ENCODE measurements at regions not wholly inside any gene's neighbourhood (a gene's known extent, or its start where the extent isn't known, plus 50 kb on each side); places are given as distances from the start of the nearest gene placed in this dataset.

DNA sequence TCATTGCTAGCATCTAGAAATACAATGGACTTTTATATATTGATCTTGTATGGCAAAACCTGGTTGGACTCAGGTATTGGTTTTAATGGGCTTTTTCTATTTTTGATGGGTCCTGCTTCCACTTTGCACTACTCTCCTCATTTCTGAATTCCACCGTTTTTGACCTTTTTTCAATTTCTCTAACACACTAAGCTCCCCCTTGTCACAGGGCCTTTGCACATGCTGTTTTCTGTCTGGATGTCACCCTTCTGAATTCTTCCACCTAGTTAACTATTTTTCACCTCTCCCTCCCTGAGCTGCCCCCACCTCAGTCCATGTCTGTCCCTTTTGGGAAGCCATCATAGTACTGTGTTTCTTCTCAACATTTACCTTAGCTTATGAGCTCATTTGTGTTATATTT lies 112.7 kb upstream of the FRMD6 start:
- intact Hi-C loops (cut with micrococcal nuclease; ENCODE audit: unreplicated experiment): no loop called here
- ChIA-PET POLR2A (ENCODE audit: low non-redundant PET) (interaction anchor here (0.7 kb wide), 1 partner anchor 435 kb away, joined by 3 read pairs; no protein-coding TSS in a partner anchor), CTCF (no interaction called here)
- no peaks in the 10 kb centered on the region for H3K9me3 ChIP-seq (ENCODE audit: low read depth, low read length, poor library complexity, severe bottlenecking)
- no TSS peak for BruUV-seq (replicated peaks)
- no peaks in the 10 kb centered on the region for H3K36me3 ChIP-seq (ENCODE audit: insufficient read depth, low read length, poor library complexity, severe bottlenecking)
- H3K4me3 ChIP-seq (ENCODE audit: low read depth, low read length, poor library complexity, severe bottlenecking): no peak overlapping the region
- DNase-seq (ENCODE audit: low spot score): no peak
- no peaks in the 10 kb centered on the region for H3K27me3 ChIP-seq (replicated peaks; ENCODE audit: insufficient read depth, low read depth, low read length, poor library complexity)
- TF ChIP-seq, protein P1, sequence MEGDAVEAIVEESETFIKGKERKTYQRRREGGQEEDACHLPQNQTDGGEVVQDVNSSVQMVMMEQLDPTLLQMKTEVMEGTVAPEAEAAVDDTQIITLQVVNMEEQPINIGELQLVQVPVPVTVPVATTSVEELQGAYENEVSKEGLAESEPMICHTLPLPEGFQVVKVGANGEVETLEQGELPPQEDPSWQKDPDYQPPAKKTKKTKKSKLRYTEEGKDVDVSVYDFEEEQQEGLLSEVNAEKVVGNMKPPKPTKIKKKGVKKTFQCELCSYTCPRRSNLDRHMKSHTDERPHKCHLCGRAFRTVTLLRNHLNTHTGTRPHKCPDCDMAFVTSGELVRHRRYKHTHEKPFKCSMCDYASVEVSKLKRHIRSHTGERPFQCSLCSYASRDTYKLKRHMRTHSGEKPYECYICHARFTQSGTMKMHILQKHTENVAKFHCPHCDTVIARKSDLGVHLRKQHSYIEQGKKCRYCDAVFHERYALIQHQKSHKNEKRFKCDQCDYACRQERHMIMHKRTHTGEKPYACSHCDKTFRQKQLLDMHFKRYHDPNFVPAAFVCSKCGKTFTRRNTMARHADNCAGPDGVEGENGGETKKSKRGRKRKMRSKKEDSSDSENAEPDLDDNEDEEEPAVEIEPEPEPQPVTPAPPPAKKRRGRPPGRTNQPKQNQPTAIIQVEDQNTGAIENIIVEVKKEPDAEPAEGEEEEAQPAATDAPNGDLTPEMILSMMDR (conservative IDR thresholded peaks at IDR 0.05; ENCODE audit: low read depth, low read length): no peak
- TF ChIP-seq EZH2 (IDR thresholded peaks at IDR 0.05; ENCODE audit: borderline replicate concordance, low read depth, low read length, poor library complexity, severe bottlenecking): no peak
- no peak overlapping the region for H3K27ac ChIP-seq (ENCODE audit: low read depth, low read length, poor library complexity, severe bottlenecking)
- peaks cover 8% of the 10 kb centered on the region for H3K4me1 ChIP-seq (ENCODE audit: insufficient read depth, low read length, poor library complexity, severe bottlenecking)

DNA sequence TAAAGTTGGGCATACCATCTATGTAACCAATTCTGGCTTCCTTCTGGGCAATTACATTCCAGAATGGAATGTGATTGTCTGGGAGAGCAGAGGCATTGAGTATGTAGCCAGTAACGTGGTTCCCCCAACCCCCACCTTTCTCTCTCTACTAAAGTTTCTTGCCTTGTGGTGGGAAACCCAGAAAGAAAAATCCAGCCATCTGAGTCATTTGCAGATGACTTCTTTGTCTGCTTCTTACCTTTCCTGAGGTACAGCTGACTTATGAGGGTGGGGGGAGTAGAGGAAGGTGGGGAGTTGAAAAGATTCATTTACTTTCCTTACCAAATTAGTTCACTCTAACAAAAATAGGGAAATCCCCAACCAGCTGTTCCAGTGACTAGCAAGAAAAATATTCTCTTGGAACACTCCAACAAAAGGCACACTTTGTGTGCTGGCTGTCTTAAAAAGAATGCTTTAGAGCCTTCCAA lies 112.1 kb upstream of the FRMD6 start:
- TF ChIP-seq, protein P1 (conservative IDR thresholded peaks at IDR 0.05; ENCODE audit: low read depth, low read length): no peak
- no peak for TF ChIP-seq EZH2 (IDR thresholded peaks at IDR 0.05; ENCODE audit: borderline replicate concordance, low read depth, low read length, poor library complexity, severe bottlenecking)
- Histone ChIP-seq H3K4me3 (ENCODE audit: low read depth, low read length, poor library complexity, severe bottlenecking) (no peak overlapping the region), H3K27ac (ENCODE audit: low read depth, low read length, poor library complexity, severe bottlenecking) (no peak overlapping the region), H3K4me1 (ENCODE audit: insufficient read depth, low read length, poor library complexity, severe bottlenecking) (peaks cover 8% of the 10 kb centered on the region), H3K9me3 (ENCODE audit: low read depth, low read length, poor library complexity, severe bottlenecking) (no peaks in the 10 kb centered on the region), H3K27me3 (replicated peaks; ENCODE audit: insufficient read depth, low read depth, low read length, poor library complexity) (no peaks in the 10 kb centered on the region), H3K36me3 (ENCODE audit: insufficient read depth, low read length, poor library complexity, severe bottlenecking) (no peaks in the 10 kb centered on the region)
- CTCF ChIA-PET: no interaction called here
- POLR2A ChIA-PET (ENCODE audit: low non-redundant PET): no interaction called here
- intact Hi-C loops (cut with micrococcal nuclease; ENCODE audit: unreplicated experiment): no loop called here
- DNase-seq (ENCODE audit: low spot score): no peak
- BruUV-seq (replicated peaks): no TSS peak

DNA sequence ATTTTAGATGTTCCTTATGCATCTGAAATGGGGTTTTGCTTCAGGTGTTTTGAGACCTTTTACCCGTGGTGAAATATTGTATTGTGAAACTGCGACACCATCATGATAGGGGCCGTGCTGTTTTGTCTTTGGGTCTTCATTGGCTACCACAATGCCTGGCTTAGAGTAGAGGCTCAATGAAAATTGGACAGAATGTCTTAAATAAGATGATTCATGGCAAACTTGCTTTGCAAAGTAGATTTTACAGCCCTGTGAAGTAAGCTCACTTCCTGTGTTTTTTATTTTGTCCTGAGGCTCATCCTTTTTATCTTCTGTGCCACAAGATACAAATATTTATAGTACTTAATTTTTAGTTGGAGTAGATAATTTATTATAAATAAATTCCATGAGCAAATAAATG lies 111.3 kb upstream of the FRMD6 start:
- ChIA-PET POLR2A (ENCODE audit: low non-redundant PET) (no interaction called here), CTCF (interaction anchor here (0.6 kb wide), 1 partner anchor 594 kb away, joined by 3 read pairs; no protein-coding TSS in a partner anchor)
- BruUV-seq (replicated peaks): no TSS peak
- H3K27me3 ChIP-seq (replicated peaks; ENCODE audit: insufficient read depth, low read depth, low read length, poor library complexity): no peaks in the 10 kb centered on the region
- intact Hi-C loops (cut with micrococcal nuclease; ENCODE audit: unreplicated experiment): no loop called here
- DNase-seq (ENCODE audit: low spot score): no peak
- no peaks in the 10 kb centered on the region for H3K36me3 ChIP-seq (ENCODE audit: insufficient read depth, low read length, poor library complexity, severe bottlenecking)
- no peak overlapping the region for H3K27ac ChIP-seq (ENCODE audit: low read depth, low read length, poor library complexity, severe bottlenecking)
- H3K4me3 ChIP-seq (ENCODE audit: low read depth, low read length, poor library complexity, severe bottlenecking): no peak overlapping the region
- no peaks in the 10 kb centered on the region for H3K9me3 ChIP-seq (ENCODE audit: low read depth, low read length, poor library complexity, severe bottlenecking)
- peaks cover 8% of the 10 kb centered on the region for H3K4me1 ChIP-seq (ENCODE audit: insufficient read depth, low read length, poor library complexity, severe bottlenecking)
- no peak for TF ChIP-seq EZH2 (IDR thresholded peaks at IDR 0.05; ENCODE audit: borderline replicate concordance, low read depth, low read length, poor library complexity, severe bottlenecking)
- TF ChIP-seq, protein P1 (conservative IDR thresholded peaks at IDR 0.05; ENCODE audit: low read depth, low read length): no peak

All from A673 (cell line).